GM12892 (cell line): ENCODE measurements at regions not wholly inside any gene's neighbourhood (a gene's known extent, or its start where the extent isn't known, plus 50 kb on each side); places are given as distances from the start of the nearest gene placed in this dataset.

Experiments
- POLR2A ChIP-seq: IDR thresholded peaks from 2 replicates; pipeline ENCODE4 v1.6.1; 2011; ENCODE audit warnings: low read depth, low read length, control low read depth
- POLR2AphosphoS5 ChIP-seq: IDR thresholded peaks from 2 replicates; pipeline ENCODE4 v1.6.1; 2011; ENCODE audit warnings: low read depth, low read length, control low read depth
- TAF1 ChIP-seq: IDR thresholded peaks from 2 replicates; pipeline ENCODE4 v1.6.1; 2011; ENCODE audit warnings: low read depth, mild to moderate bottlenecking, control low read depth, low read length, borderline replicate concordance

DNA sequence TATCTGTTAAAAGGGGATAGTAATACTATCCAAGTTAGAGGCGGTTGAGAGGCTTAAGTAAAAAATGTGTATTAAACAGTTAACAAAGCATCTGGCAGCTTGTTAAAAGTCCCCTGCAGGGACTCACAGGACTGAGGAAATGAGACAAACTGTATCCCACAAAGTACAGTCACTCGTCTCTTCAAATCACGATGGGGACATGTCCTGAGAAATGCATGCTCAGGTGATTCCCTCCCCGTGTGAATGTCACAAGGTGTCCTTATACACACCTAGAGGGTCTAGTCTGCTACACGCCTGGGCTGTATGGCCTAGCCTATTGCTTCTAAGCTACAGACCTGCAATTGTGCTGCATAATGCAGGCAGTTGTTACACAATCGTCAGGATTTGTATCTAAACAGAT is 237.0 kb downstream of the IRX2 start:
- no peak for TF ChIP-seq POLR2AphosphoS5
- TF ChIP-seq TAF1, result no peak
- TF ChIP-seq POLR2A, result no peak
